ENCODE measurements at regions not wholly inside any gene's neighbourhood (a gene's known extent, or its start where the extent isn't known, plus 50 kb on each side); places are given as distances from the start of the nearest gene placed in this dataset.

DNA sequence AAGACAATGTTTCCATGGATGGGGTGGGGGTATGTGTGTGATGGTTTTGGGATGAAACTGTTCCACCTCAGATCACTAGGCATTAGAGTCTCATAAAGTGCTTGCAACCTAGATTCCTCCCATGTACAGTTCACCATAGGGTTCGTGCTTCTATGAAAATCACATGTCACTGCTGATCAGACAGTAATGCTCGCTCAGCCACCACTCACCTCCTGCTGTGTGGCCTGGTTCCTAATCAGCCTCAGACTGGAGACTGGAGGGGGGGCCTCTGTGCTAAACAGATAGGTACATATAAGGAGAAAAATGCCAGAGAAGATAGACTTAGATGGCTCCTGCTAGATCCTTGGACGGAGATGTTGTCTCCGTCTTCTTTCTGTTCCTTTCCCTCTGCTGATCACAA is 1296.9 kb upstream of the SEL1L start:
- DNase-seq (ENCODE audit: low spot score), result no peak

DNA sequence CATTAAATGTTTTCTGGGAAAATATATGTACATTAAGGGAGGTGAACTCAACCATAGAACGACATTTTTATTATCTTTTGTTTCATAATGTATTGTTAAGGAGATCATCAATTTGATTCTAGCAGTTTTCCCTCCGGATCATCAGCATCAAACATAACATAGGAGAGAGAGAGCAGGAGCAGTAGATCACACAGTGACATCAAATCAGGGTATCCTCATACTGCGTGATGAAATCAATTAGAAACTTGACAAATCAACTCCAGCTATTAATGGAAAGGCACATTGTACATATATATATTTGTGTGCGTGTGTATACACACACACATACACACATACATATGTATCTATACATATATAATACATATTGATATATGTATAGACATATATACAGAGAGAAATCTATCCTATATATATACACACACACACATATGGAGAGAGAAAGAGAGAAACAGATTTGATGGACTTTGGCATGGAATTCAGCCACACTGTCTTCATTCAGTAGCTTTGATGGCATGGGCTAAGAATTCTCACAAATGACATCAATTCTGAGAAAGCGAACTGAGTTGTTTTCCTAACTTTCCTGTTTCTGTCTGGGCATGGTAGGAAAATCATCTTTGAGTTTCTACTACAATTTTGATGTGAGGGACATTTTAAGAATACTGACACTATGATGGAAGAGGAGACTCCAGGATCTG is 1302.8 kb upstream of the SEL1L start:
- DNase-seq (ENCODE audit: low spot score), result no peak

DNA sequence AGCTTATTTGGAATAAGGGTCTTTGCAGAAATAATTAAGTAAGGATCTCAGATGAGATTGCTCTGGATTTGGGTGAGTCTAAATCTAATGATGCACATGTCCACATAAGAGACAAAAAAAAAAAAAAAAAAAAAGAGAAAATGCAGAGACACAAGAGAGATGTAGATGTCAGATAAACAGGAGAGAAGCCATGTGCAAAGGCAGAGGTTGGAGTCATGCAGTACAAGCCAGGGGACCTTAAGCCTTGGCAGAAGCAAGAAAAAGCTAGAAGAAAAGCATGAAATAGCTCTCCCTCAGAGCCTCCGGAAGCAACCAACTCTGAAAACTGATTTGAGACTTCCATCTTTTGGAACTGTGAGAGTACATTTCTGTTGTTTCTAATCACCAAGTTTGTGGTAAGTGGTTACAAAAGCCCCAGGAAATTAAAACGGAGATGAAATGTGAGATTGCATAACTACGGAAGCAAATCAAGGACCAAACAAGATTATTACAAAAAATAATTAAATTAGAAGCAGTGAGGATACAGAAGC is 1304.0 kb upstream of the SEL1L start:
- no peak for DNase-seq (ENCODE audit: low spot score)

DNA sequence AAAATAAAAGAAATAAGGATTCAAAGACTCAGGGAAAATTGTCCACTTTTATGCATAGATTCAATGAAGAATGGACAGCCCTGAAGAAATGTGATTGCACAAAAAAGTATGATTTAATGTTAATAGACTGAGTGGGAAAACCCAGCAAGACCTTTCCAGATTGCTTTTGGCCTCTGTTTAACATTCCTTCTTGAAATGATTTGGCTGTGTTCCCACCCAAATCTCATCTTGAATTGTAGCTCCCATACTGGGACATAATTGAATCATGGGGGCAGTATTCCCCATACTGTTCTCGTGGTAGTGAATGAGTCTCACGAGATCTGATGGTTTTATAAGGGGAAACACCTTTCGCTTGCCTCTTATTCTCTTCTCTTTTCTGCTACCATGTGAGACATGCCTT is 1316.9 kb upstream of the SEL1L start:
- no peak for DNase-seq (ENCODE audit: low spot score)

DNA sequence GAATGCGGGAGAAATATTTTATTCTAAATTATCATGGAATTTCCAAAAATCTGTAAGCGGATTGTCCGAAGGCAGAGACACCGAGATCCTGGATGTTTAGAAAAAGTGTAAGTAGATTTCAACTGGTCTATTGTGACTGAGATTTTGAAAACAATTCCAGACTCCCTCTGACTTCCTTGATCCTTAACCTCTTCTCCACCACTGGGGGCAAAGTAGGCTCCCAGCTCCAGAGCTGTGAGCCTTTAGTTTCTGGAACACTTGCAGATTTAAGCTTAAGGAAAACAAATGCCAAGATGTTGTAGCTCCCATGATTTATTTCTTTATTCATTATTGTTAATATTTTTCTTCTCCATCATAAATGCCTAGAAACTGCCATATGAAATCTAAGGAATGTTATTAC is 1320.5 kb upstream of the SEL1L start:
- DNase-seq (ENCODE audit: low spot score), result no peak

DNA sequence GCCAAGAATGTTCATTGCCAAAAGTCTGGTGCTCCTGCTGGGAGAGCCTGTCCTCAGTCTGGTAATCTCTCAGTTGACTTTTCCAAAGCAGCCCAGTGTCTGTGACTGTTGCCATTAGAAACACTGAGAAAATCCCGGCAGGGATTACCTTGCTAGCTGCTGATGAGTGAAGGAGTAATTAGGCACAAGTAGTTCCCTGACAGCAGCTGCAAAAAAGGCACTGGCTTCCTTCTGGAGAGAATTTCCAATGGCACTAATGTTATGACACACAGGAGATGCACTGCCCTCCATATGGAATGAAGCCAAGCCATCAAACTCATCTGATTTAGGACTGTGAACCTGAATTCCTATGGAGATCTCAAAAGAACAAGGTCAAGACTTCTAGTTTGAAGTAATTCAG is 1321.2 kb upstream of the SEL1L start:
- DNase-seq (ENCODE audit: low spot score), result no peak

DNA sequence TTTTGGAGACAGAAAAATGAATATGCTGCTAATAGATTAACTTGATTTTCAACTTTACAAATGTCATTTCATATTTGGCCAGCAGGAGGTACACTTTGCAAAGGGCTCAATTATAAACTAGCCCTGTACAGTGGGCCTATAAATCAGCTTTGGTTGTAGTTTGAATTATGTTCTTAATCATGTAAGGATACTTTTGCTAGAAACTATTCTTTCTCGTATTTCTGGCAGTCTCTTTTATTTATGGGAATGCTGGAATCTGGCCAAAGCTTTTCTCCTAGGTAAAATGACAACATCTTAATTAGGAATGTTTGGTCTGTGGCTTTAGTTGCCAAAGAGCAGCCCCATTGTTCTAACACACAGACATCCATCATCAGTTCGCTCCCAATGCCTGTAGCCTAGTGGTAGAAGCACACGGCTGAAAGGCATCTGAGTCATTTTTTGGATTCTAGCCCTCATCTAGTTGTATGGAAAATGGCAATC is 1322.3 kb upstream of the SEL1L start:
- peak; percentile 25 for DNase-seq (ENCODE audit: low spot score)

DNA sequence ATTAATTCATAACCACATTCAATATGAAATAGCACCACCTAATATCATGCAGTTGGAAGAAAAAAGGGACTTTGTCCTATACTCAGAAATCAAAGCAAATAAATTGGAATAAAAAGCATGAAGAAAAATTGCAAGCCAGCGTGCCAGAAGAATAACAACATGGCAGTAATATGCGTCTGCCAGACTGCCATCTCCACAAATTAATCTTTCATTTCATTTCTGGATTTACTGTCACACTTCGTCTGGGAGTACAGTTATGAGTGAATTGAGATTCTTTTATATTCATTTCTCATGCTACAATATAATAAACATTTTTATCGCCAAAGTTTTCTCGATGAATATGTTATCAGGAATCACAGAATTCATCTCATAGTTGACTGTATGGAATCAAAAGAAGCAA is 1327.7 kb upstream of the SEL1L start:
- no peak for DNase-seq (ENCODE audit: low spot score)

DNA sequence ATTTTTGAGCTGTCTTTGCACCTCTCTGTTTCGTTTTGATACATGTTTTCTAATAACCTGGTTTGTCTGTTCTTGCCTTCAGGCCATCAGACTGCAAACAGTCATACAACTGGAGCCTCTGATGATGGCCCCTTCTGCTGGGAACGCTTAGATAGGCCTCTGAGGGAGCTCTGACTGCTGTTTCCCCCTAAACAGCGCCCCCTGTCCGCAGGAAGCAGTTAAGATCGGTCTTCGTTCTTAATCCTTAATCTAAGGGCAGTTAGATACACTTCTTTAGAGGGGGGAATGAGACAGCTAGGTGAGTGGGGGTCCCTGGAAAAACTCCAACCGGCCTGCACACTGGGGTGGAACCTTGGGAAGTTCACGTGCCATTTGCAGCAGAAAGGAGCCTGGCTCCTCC is 1338.8 kb upstream of the SEL1L start:
- no peak for DNase-seq (ENCODE audit: low spot score)

DNA sequence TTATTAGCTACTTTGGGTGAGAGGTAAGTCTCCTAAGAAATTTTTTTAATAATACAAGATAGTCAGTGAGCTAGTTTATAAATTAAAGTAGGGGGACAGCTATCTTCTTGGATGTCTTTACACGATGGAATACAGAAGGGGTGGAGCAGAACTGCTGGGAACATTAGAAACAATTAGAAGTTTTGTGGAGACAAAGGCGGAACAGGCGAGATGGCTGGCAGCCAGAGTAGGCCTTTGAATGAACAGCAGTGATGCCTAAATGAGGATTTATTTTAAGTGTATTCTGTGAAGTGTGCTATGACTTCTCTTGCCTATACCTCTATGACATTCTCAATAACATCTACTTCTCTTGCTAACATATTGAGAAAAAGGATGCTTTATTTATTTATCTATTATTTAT is 1345.3 kb upstream of the SEL1L start:
- no peak for DNase-seq (ENCODE audit: low spot score)

DNA sequence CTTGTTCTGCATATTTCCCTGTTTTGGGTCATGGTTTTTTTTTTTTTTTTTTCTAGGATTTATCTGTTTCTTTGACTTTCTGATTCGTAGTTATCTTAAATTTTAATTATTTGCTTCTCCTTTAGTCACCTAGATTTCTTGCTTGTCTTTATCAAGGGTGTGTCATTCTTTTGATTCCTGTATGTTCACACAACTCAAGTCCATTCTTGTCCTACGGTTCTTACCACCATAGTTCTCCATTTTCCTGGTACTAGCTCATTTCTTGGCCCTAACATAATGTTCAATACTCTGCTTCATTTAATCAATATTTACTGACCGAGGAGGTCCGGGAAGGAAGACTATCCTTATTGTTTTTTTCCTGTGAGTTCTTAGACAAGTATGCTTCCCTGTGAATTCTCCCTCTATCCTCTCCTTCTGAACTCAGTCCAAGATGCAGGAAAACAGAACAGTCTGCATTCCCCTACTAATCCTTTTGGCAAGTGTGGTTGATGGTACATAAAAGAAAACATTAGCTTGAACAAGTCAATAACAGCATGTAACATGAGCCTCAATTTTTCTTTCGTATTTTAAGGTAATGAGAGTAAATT is 1346.4 kb upstream of the SEL1L start:
- no peak for DNase-seq (ENCODE audit: low spot score)

DNA sequence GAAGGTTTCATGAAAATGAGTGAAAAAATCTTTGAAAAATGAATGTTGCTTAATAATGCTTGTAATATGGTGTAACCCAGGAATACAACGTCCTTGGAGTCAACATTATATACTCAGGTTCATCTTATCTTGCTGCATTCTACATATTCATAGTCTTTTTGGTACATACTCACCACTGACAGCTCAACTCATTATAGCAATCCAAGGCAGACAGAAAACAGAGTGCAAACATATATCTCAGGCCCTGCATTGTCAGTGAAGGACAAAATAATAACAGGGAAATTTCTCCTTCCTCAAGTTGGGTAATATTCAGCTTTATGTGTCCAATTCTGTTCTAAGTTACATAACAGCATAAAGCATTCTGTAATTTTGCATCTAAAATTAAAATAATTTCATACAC is 1353.0 kb upstream of the SEL1L start:
- no peak for DNase-seq (ENCODE audit: low spot score)

DNA sequence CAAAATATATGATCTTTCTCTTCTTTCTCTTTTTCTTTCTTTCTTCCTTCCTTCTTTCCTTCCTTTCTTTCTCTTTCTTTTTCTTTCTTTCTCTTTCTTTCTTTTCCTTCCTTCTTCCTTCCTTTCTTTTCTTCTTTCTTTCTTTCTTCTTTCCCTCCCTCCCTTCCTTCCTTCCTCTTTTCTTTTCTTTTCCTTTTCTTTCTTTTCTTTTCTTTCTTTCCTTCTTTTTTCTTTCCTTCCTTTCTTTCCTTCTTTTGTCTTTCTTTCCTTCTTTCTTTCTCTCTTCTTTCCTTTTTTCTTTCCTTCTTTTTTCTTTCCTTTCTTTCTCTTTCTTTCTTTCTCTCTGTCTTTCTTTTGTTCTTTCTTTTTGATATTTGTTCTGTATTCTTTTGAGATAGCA is 1356.0 kb upstream of the SEL1L start:
- no peak for DNase-seq (ENCODE audit: low spot score)

DNA sequence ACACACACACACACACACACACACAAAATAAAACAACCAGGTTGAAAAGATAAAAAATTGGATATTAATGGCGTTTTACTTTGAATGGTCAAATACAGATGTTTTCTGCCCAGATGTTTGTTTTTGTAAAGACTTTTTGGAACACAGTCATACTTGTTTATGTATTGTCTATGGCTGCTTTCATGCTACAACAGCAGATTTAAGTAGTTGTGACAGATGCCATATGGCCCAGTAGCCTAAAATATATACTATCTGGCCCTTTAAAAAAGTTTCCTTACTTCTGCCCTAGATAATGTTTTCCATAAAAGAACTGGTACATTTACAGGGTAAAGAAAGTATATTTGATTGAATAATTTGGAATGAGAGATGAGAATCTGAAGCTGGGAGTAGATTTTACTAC is 1362.8 kb upstream of the SEL1L start:
- DNase-seq (ENCODE audit: low spot score), result no peak

DNA sequence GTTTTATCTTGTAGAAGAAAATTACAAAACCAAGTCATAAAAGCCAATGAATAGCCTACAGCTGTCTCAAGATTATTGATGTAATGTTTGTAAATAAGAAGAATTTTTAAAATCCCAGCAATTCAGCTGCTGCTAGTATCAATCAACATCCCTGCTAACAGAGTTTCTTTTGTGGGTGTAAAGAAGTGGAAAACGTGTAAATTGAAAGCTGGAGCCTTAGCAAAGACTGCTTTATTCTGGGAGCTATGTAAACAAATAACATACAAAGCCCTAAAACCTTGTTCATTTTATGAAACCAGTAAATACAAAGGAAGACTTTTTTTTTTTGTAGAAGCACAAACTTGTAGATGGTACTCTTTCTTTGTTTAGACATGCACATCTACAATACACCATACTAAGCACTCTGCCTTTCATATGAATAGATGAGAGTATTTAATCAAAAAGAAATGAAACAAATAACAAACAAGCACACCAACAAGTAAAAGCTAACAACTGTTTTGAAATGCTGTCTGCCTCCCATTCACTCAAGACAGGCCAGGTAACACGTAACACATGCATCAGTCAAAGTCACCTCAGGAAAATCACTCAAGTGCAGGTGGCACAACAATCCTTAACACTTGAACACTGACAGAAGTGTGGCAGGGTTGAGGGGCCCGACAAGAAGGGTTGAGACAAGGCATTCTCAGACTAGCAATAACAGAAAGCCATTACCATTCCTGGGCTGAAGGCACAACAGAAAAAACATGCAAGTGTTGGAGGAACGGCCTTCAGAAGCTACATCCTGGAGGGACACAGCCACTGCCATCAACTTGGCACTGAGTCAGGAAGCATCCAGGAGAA is 1364.0 kb upstream of the SEL1L start:
- DNase-seq (ENCODE audit: low spot score), result no peak

DNA sequence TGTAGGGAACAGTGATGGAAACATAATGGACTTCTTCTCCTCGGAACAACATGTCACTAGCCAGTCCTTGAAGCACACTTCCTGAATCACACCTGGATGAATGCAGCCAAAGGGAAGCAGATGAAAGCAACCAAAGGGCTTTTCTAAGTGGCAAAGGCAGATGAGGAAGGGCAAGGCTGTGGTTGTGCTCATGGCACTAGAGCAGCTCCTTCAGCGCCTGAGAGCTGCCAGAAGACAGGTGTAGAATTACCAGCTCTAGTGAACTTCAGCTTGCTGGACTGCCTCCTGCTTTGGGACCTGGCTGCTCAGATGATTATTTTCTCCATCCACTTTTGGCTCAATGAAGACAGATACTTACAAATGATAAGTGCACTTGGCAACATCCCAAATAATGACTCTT is 1372.1 kb upstream of the SEL1L start:
- no peak for DNase-seq (ENCODE audit: low spot score)

DNA sequence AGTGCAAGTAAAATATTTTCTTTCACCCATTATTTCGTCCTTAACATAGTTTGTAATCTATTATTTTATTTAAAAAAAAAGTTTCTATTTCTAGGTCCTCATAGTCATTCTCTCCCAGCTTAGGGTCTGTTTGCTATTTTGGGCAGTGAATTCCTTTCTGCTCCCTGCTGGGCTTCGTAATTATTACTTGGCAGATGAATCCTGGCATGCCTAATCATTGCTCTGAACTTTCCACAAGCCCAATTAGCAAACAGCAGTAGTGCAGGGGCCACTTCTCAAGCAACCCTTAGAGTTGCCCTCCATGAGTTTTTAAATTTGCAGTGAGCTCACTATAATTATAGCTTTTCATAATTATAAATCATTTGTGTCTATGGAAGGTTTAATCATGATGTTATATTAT is 1378.3 kb upstream of the SEL1L start:
- DNase-seq (ENCODE audit: low spot score), result no peak

DNA sequence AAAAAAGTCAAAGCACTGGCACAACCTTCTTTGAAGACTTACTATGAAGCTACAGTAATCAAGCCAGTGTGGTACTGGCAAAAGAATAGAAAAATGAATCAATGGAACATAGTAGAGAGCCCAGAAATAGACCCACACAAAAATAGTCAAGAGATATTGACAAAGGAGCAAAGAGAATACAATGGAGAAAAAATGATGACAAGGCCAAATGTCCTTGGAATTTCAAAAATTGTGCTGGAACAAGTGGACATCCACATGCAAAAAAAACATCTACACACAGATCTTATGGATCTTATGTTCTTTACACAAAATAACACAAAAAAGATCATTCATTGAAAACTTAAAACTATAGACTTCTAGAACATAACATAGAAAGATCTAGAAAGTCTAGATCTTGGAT is 1379.7 kb upstream of the SEL1L start:
- DNase-seq (ENCODE audit: low spot score), result no peak

DNA sequence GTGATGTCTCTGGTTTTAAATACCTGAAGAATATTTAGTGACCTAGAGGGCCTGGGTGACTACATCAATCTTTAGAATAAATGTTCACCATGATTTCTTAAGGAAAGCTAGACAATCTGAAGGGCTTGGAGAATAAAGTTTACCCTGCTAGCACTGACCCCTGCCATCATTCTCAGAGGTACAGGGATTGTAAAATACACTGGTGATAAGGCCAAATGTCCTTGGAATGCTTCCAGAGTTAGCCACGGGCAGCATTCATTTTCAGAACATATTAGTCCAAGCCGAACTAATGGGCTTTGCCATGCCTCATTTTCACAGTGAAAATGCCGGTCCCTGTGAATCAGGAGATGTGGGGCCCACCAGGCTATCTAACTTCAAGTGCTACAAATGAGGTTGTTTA is 1381.7 kb upstream of the SEL1L start:
- no peak for DNase-seq (ENCODE audit: low spot score)

DNA sequence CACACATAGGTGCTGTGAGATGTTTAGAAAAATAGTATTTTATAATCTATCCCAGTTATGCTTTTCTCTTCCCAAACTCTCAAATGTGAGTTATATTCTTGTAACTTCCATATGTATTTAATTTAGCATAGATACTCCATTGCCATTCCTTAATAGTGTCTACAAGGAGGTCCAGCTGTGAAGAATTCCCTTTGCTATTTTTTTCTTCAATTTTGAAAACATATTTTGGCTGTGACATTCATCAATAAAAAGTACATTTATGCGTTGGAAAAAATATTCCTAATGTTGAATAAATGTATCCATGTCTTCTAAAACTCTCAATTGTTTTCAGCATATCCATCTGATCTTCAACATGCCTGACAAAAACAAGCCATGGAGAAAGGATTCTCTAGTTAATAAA is 1402.0 kb upstream of the SEL1L start:
- DNase-seq (ENCODE audit: low spot score), result no peak

DNA sequence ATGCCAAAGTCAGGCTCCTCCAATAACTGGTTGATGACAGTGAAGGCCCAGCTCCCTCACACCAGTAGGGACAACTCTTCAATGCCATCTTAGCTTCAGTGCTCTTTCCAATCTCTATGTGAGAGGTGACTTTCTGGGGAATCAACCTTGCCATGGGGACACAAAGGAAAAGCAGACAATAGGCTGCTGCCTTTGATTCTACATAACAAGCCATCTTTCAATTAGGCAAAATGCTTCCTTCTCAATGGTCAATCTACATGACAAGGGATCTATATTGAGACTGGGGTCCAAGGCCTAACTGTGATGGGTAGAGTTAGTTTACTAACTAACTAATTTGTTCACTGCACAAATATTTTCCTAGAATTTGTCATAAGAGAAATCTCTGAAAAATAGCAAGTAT is 1417.5 kb upstream of the SEL1L start:
- DNase-seq (ENCODE audit: low spot score), result no peak

DNA sequence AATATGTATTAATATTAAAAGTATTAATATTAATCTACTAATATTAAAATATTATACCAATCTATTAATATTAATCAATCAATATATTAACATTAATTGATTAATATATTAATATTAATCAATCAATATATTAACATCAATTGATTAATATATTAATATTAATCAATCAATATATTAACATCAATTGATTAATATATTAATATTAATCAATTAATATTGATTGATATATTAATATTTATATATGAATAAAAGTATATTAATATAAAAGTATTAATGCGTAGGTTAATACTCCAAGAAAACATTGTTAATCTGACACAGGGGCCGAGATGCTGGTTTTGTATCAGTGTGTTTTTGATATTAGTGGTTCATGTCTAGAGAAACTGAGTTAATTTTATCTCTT is 1430.1 kb upstream of the SEL1L start:
- DNase-seq (ENCODE audit: low spot score), result no peak

DNA sequence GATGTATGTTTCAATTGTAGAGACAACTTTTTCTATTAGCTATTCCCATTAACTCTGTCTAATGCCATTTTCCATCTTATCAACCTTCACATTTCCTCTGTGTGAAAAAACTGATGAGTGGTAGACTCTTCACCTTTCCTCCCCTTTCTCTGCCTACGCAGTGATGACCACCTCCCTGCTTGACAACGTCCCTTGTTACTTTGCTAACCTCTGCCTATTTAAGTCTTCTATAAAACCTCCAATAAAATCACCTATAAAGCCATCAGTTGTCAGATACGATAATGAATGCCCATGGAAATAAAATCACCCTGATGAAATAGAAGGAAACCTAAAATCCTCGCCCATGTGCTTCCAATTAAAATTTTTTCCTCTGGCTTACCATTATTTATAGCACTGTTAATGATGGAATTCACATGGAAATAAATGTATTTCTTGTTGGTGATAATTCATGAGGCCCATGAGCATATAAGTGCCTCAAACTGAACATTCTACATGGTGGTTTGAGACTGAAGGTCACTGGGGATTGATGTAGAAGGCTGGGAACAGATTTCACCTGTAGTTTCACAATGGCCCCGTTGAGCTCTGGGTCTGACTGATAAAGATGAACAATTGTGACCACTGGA is 1454.0 kb upstream of the SEL1L start:
- DNase-seq (ENCODE audit: low spot score), result no peak
